ENCODE measurements at regions not wholly inside any gene's neighbourhood (a gene's known extent, or its start where the extent isn't known, plus 50 kb on each side); places are given as distances from the start of the nearest gene placed in this dataset.

- Mint-ChIP-seq H3K27ac (no peak overlapping the region), H3K9me3 (ENCODE audit: insufficient read depth) (no peaks in the 10 kb centered on the region), H3K36me3 (ENCODE audit: low read depth) (no peaks in the 10 kb centered on the region), H3K4me1 (ENCODE audit: low read depth) (no peaks in the 10 kb centered on the region), H3K4me3 (no peak overlapping the region), H3K27me3 (ENCODE audit: low read depth) (peaks cover 29% of the 10 kb centered on the region)
- ATAC-seq (no peak), DNase-seq (no peak)
- CTCF ChIA-PET = no interaction called here
- POLR2A ChIA-PET = no interaction called here
Measured at GRCh38 chr12:4969405-4969804, 59.7 kb downstream of the KCNA1 start.

- Mint-ChIP-seq H3K4me3 (no peak overlapping the region), H3K4me1 (ENCODE audit: low read depth) (no peaks in the 10 kb centered on the region), H3K27me3 (ENCODE audit: low read depth) (peaks cover 15% of the 10 kb centered on the region), H3K36me3 (ENCODE audit: low read depth) (no peaks in the 10 kb centered on the region), H3K9me3 (ENCODE audit: insufficient read depth) (no peaks in the 10 kb centered on the region), H3K27ac (no peak overlapping the region)
- no peak for ATAC-seq
- POLR2A ChIA-PET = no interaction called here
- CTCF ChIA-PET = no interaction called here
- no peak for DNase-seq
Measured at GRCh38 chr12:4974217-4974616, 64.5 kb downstream of the KCNA1 start.

GRCh38 chr12:4975574-4975973 lies 65.9 kb downstream of the KCNA1 start:
- Mint-ChIP-seq H3K27ac (no peak overlapping the region), H3K4me1 (ENCODE audit: low read depth) (no peaks in the 10 kb centered on the region), H3K36me3 (ENCODE audit: low read depth) (no peaks in the 10 kb centered on the region), H3K9me3 (ENCODE audit: insufficient read depth) (no peaks in the 10 kb centered on the region), H3K27me3 (ENCODE audit: low read depth) (peaks cover 16% of the 10 kb centered on the region), H3K4me3 (no peak overlapping the region)
- POLR2A ChIA-PET = no interaction called here
- CTCF ChIA-PET = interaction anchor here (1.6 kb wide), 1 partner anchor 120 kb away, joined by 6 read pairs; no protein-coding TSS in a partner anchor
- no peak for ATAC-seq
- DNase-seq = no peak

DNA sequence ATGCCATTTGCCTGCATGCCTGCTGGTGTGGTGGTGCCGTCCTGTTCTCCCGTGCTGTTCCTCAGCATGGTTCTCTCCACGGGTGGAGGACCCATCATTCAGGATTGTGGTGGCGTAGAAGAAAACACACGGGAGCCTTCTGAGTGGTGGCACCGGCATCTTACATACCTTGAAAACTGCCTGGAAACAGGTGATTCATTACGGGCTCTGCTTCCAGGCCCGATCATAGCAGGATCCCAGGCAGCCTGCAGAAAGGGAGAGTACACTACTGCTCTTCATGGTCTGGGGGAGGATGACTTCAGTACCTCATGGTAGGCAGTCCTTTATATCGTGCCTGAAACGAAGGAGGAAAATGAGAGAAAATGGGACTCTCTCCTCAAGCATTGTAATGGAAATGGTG lies 66.6 kb upstream of the KCNA5 start:
- Mint-ChIP-seq H3K9me3 (ENCODE audit: insufficient read depth) (no peaks in the 10 kb centered on the region), H3K36me3 (ENCODE audit: low read depth) (no peaks in the 10 kb centered on the region), H3K27me3 (ENCODE audit: low read depth) (peaks cover 13% of the 10 kb centered on the region), H3K27ac (no peak overlapping the region), H3K4me3 (no peak overlapping the region), H3K4me1 (ENCODE audit: low read depth) (no peaks in the 10 kb centered on the region)
- POLR2A ChIA-PET = no interaction called here
- DNase-seq (no peak), ATAC-seq (no peak)
- CTCF ChIA-PET = no interaction called here

GRCh38 chr12:4978737-4979136 lies 64.9 kb upstream of the KCNA5 start:
- H3K4me1 Mint-ChIP-seq (ENCODE audit: low read depth) = no peaks in the 10 kb centered on the region
- ChIA-PET POLR2A (no interaction called here), CTCF (interaction anchor here (1.6 kb wide), 1 partner anchor 122 kb away, joined by 5 read pairs; no protein-coding TSS in a partner anchor)
- H3K27me3 Mint-ChIP-seq (ENCODE audit: low read depth) = peaks cover 15% of the 10 kb centered on the region
- H3K4me3 Mint-ChIP-seq = no peak overlapping the region
- H3K27ac Mint-ChIP-seq = no peak overlapping the region
- DNase-seq (no peak), ATAC-seq (no peak)
- no peaks in the 10 kb centered on the region for H3K9me3 Mint-ChIP-seq (ENCODE audit: insufficient read depth)
- no peaks in the 10 kb centered on the region for H3K36me3 Mint-ChIP-seq (ENCODE audit: low read depth)

DNA sequence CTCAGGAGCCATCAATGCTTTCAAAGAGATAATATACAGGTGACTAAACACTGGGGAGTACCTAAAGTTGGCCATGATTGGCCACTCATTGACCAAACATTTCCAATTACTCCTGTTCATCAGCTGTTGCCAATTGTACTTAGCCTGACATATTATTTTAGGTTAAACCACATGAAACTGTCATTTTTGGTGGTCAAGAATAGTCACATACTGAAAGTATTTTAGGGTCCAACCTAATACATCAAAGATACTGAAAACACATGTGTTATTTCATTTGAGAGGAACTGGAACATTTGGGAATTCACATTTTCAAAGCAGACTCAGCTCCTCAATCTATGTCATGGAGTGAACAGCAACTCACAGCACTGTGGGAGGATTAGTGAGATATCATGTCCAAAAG lies 63.9 kb upstream of the KCNA5 start:
- Mint-ChIP-seq H3K36me3 (ENCODE audit: low read depth) (no peaks in the 10 kb centered on the region), H3K9me3 (ENCODE audit: insufficient read depth) (no peaks in the 10 kb centered on the region), H3K27me3 (ENCODE audit: low read depth) (peaks cover 7% of the 10 kb centered on the region), H3K4me3 (no peak overlapping the region), H3K4me1 (ENCODE audit: low read depth) (no peaks in the 10 kb centered on the region), H3K27ac (no peak overlapping the region)
- ChIA-PET CTCF (interaction anchor here (0.6 to 1.6 kb wide), 2 partner anchors 123 to 164 kb away, joined by 4 to 5 read pairs; no protein-coding TSS in a partner anchor), POLR2A (no interaction called here)
- DNase-seq (no peak), ATAC-seq (no peak)

GRCh38 chr12:4984344-4984743 lies 59.3 kb upstream of the KCNA5 start:
- H3K9me3 Mint-ChIP-seq (ENCODE audit: insufficient read depth) = no peaks in the 10 kb centered on the region
- DNase-seq (no peak), ATAC-seq (no peak)
- no peaks in the 10 kb centered on the region for H3K36me3 Mint-ChIP-seq (ENCODE audit: low read depth)
- H3K4me3 Mint-ChIP-seq = no peak overlapping the region
- no peak overlapping the region for H3K27ac Mint-ChIP-seq
- no peaks in the 10 kb centered on the region for H3K4me1 Mint-ChIP-seq (ENCODE audit: low read depth)
- H3K27me3 Mint-ChIP-seq (ENCODE audit: low read depth) = peaks cover 10% of the 10 kb centered on the region
- ChIA-PET POLR2A (no interaction called here), CTCF (interaction anchor here (1.1 kb wide), 1 partner anchor 136 kb away, joined by 3 read pairs; no protein-coding TSS in a partner anchor)

DNA sequence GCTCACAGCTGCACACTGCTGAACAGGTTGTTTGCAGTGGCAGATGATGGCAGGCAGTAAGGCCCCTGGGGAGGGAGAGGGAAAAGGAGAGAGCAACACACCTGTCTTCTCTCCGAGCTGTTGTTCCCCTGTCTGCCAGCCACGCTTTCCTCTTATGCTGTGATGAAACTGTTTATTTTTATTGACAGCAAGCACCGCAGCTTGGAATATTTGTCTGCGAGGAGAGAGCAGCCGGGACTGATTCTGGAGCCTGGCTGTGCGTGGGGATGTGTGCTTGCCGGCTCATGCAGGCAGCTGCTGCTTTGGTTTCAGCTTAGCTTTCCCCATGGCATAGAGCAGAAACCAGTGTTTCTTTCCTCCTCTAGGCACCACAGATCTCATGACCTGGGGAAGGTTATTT lies 58.7 kb upstream of the KCNA5 start:
- Mint-ChIP-seq H3K27me3 (ENCODE audit: low read depth) (peaks cover 10% of the 10 kb centered on the region), H3K9me3 (ENCODE audit: insufficient read depth) (no peaks in the 10 kb centered on the region), H3K27ac (no peak overlapping the region), H3K4me3 (no peak overlapping the region), H3K36me3 (ENCODE audit: low read depth) (no peaks in the 10 kb centered on the region), H3K4me1 (ENCODE audit: low read depth) (no peaks in the 10 kb centered on the region)
- ChIA-PET POLR2A (no interaction called here), CTCF (interaction anchor here (0.6 to 1.1 kb wide), 2 partner anchors 36 to 136 kb away, joined by 3 read pairs; no protein-coding TSS in a partner anchor)
- DNase-seq (no peak), ATAC-seq (no peak)

DNA sequence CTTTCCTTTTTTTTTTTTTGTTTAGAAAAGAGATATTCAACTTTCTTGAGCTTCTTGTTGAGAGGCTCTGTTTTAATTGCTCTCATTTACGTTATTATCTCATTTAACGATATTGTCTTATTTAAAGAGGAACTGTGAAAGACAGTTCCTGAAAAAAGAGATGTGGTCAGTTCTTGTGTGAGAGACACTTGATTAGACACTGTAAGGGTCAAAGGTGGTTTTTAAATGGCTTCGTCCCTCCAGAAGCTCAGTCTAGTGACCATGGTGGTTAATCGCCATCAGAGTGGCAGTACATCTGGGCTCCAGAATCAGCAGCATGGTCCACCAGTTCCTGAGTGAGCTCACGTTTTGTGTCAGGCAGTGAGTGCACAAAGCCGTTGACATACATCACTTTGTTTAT lies 57.9 kb upstream of the KCNA5 start:
- Mint-ChIP-seq H3K9me3 (ENCODE audit: insufficient read depth) (no peaks in the 10 kb centered on the region), H3K27ac (no peak overlapping the region), H3K36me3 (ENCODE audit: low read depth) (no peaks in the 10 kb centered on the region), H3K27me3 (ENCODE audit: low read depth) (peaks cover 10% of the 10 kb centered on the region), H3K4me1 (ENCODE audit: low read depth) (no peaks in the 10 kb centered on the region), H3K4me3 (no peak overlapping the region)
- ATAC-seq (no peak), DNase-seq (no peak)
- ChIA-PET CTCF (interaction anchor here (0.6 to 2.0 kb wide), 2 partner anchors 35 to 130 kb away, joined by 3 to 7 read pairs; no protein-coding TSS in a partner anchor), POLR2A (no interaction called here)

GRCh38 chr12:4987076-4988046 lies 56.3 kb upstream of the KCNA5 start:
- ChIA-PET POLR2A (no interaction called here), CTCF (interaction anchor here (1.7 to 2.0 kb wide), 2 partner anchors 129 to 132 kb away, joined by 4 to 7 read pairs; no protein-coding TSS in a partner anchor)
- H3K36me3 Mint-ChIP-seq (ENCODE audit: low read depth) = no peaks in the 10 kb centered on the region
- no peaks in the 10 kb centered on the region for H3K4me1 Mint-ChIP-seq (ENCODE audit: low read depth)
- H3K27ac Mint-ChIP-seq = no peak overlapping the region
- ATAC-seq (no peak), DNase-seq (no peak)
- H3K9me3 Mint-ChIP-seq (ENCODE audit: insufficient read depth) = no peaks in the 10 kb centered on the region
- peaks cover 14% of the 10 kb centered on the region for H3K27me3 Mint-ChIP-seq (ENCODE audit: low read depth)
- no peak overlapping the region for H3K4me3 Mint-ChIP-seq

DNA sequence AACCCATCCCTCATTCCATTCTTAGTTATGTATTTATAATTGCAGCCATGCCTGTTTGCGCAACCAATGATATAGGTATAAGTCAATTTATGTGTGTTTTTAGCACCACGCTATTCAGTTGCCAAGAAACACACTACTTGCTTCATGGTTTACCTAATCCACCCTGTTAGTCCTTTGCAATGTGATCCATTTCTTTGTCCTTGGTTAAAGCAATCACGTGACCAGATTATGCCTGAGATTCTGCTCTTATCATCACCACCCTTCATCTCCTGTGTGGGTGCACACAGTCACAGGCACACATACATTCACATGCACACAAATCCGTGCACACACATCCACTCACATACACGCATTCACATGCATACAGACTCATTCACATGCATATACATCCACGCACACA lies 52.3 kb upstream of the KCNA5 start:
- Mint-ChIP-seq H3K36me3 (ENCODE audit: low read depth) (no peaks in the 10 kb centered on the region), H3K9me3 (ENCODE audit: insufficient read depth) (no peaks in the 10 kb centered on the region), H3K27me3 (ENCODE audit: low read depth) (peaks cover 18% of the 10 kb centered on the region), H3K4me3 (no peak overlapping the region), H3K27ac (no peak overlapping the region), H3K4me1 (ENCODE audit: low read depth) (no peaks in the 10 kb centered on the region)
- ATAC-seq (no peak), DNase-seq (no peak)
- ChIA-PET CTCF (interaction anchor here (0.7 to 2.0 kb wide), 2 partner anchors 136 to 406 kb away, joined by 3 to 4 read pairs; no protein-coding TSS in a partner anchor), POLR2A (no interaction called here)

GRCh38 chr12:4991801-4992200 lies 51.9 kb upstream of the KCNA5 start:
- DNase-seq (no peak), ATAC-seq (no peak)
- Mint-ChIP-seq H3K27ac (no peak overlapping the region), H3K27me3 (ENCODE audit: low read depth) (peaks cover 18% of the 10 kb centered on the region), H3K4me3 (no peak overlapping the region), H3K9me3 (ENCODE audit: insufficient read depth) (no peaks in the 10 kb centered on the region), H3K4me1 (ENCODE audit: low read depth) (no peaks in the 10 kb centered on the region), H3K36me3 (ENCODE audit: low read depth) (no peaks in the 10 kb centered on the region)
- CTCF ChIA-PET = interaction anchor here (2.0 kb wide), 1 partner anchor 137 kb away, joined by 4 read pairs; no protein-coding TSS in a partner anchor
- POLR2A ChIA-PET = no interaction called here
